RPMI8226 (cell line): ENCODE measurements at regions not wholly inside any gene's neighbourhood (a gene's known extent, or its start where the extent isn't known, plus 50 kb on each side); places are given as distances from the start of the nearest gene placed in this dataset.

Experiments
- DNase-seq: peaks from one replicate; pipeline ENCODE4 v3.0.0-alpha.2; 2015

DNA sequence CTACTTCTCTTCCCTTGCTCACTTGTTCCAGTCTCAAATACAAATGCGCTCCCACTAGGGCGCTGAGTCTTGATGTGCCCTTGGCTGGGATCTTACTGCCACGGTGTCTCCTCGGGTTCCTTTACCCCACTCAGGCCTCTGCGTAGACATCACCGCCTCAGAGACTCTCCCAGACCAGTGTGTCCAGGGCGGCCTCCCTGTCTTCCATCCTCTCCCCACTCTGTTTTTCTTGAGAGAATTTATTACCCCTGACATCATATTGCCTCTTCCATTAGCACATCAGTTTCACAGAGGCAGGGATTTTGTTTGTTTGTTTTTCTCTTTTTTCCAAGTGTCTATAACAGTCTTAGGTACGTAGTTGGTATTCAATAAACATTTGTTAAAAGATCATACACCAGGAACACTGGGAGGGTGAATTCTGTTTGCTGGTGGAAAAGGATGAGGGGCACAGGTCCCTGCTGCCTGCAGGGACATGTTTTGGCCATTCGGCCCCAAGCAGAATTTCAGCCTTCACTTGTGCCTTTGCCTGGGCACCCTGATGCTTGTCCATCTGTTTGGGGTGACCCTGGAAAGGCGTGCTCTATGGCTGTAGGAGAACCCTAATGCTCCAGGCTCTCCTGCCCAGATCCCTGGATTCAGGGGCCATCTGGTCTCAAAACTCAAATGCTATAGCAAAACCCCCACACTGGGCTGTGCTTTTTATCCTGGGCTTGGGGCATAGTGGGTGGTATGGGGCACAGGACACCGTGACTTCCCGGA lies 55.0 kb downstream of the RPL37A start:
- no peak for DNase-seq

DNA sequence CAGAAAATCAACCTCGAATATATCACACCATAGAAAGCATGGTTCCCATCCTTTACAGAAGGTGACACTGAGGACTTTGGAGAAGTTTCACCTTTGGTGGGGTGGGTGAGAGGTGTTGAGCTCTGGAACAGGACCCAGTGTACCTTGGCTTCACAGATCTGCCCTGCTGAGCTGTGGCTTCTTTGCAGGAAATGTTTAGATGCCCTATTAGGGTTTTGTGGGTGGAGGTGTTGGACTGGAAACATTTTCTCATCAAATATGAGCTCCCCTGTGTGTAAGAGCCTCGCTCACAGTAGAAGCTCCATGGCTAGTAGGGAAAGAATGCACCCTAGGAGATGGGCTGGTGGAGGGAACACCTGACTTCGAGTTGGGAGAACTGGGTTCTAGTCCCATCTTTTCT lies 55.6 kb downstream of the RPL37A start:
- no peak for DNase-seq

- DNase-seq: no peak
Measured at GRCh38 chr2:216554755-216555154, 56.1 kb downstream of the RPL37A start.

GRCh38 chr2:216555274-216555673 lies 56.6 kb downstream of the RPL37A start:
- peak; percentile 77 for DNase-seq

GRCh38 chr2:216556202-216556601 lies 57.6 kb downstream of the RPL37A start:
- no peak for DNase-seq

- no peak for DNase-seq
Measured at GRCh38 chr2:216557413-216557812, 58.8 kb downstream of the RPL37A start.

DNA sequence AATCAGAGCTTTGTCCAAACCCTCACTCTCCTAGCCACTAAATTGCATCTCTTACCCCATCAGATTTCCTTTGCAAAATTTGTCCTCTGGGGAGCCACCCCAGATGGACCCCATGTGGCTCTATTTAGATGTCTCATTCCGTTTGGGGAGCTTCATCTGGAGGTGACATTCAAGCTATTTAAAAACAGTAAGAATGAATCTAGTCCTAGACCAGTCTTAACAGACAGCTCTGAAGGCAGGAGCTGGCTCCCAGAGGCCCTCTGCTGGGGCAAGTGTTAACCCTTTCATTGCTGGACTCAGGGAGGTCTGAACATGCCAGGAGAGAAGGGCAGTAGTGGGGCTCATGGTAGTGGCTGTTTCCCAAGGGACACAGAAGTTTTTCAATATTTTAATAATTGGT lies 59.2 kb downstream of the RPL37A start:
- no peak for DNase-seq

DNA sequence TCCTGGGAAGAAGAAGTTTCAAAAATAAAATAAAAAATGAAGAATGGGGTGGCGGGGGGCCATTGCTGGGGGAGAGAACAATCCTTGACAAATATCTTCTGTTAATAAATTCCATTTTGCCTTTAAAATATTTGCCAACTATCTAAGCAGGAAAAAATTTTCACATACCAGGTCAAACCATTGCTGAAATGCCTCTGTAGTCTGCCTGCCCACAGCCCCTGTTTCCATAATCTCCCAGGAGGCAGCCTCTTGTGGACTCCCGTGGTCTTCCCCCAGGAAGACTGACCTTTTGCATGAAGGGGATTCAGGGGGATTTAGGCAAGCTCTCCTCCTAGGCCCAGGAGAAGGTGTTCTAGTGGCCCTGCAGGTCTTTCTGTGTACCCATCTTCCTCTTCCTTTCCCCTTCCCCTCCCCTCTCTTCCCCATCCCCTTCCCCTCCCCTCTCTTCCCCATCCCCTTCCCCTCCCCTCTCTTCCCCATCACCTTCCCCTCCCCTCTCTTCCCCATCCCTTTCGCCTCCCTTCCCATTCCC lies 61.0 kb downstream of the RPL37A start:
- DNase-seq: no peak

- no peak for DNase-seq
Measured at GRCh38 chr2:216560838-216561270, 62.2 kb downstream of the RPL37A start.

- no peak for DNase-seq
Measured at GRCh38 chr2:216562696-216563435, 64.2 kb downstream of the RPL37A start.

GRCh38 chr2:216563646-216564045 lies 65.0 kb downstream of the RPL37A start:
- DNase-seq: no peak

- DNase-seq: no peak
Measured at GRCh38 chr2:216564611-216565010, 66.0 kb downstream of the RPL37A start.

- no peak for DNase-seq
Measured at GRCh38 chr2:216565956-216566355, 67.3 kb upstream of the IGFBP2 start.

- no peak for DNase-seq
Measured at GRCh38 chr2:216568576-216568975, 64.6 kb upstream of the IGFBP2 start.

DNA sequence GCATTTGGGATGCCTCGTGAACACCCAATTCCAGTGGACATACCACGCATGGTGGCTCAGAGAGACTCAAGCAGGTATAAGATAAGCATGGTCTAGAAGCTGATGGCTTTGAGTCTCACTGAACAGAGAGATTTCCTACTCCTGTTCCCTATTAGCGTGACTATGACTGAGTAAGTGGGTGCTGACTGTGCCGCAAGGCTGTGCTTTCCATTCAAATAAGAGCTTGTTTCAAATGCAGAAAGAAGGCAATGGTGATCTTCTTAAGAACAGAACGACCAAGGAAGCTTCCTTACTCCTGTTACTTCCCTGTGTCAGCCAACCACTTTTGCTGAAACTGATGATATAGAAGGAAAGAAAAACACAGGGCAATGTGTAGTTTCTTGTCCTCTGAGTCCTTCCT lies 63.5 kb upstream of the IGFBP2 start:
- DNase-seq: no peak

DNA sequence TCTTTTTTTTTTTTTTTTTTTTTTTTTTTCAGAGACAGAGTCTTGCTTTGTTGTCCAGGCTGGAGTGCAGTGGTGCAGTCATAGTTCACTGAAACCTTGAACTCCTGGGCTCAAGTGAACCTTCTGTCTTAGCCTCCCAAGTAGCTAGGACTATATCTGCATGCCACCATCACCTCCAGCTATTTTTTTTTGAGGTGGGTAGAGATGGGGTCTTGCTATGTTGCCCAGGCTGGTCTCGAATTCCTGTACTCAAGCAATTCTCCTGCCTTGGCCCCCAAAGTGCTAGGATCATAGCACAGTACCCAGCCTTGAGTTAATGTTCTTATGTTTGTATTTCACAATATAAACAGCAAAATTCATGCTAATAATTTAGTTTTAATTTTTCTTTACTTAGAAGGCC lies 62.9 kb upstream of the IGFBP2 start:
- DNase-seq: no peak

DNA sequence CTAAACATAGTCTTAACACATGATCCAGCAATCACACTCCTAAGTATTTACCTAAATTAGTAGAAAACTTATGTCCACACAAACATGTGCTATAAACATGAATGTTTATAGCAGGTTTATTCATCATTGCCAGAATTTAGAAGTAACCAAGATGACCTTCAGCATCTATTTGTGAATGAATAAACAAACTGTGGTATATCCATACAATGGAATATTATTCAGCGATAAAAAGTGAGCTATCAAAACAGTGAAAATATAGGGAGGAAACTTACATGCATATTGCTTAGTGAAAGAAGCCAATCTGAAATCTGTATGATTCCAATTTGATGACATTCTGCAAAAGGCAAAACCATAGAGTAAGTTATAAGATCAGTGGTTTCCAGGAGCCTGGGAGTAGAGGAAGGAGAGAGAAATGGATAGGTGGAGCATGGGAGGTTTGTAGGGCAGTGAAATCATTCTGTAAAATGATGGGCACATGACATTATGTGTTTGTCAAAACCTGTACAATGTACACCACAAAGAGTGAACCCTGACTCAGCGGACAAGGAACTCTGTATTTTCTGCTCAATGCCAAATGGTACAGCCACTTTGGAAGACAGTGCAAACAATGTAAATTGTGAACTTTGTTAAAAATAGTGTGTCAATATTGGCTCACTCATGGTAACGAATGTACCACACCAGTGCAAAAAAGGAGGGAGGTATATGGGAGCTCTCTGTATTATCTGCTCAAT lies 61.9 kb upstream of the IGFBP2 start:
- no peak for DNase-seq

DNA sequence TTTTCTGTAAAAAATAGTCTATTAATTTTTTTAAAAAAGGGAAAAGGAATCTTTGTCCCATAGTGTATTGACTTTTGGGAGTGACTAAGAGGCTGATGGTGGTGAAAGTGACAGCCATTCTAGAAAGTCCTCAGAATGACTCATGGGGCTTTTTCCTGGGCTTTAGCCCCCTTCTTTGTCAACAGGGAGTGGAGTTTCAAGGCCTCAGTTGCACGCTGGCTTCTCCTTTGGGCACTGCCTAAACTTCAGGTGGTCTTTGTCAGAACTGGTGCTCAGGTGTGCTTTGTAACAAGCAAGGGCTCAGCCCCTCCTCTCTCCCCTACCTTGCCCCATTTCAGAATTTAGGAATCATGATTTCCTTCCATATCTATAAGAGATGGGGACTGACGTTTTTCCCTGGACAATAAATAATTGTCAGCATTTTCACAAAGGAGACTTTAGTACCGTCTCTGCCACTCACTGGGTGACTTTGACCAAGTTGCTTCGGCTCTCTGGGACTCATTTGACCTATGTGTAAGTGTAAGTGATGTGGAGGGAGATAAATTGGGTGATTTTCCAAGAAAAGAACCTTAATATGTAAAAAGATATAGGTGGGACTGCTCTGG lies 61.2 kb upstream of the IGFBP2 start:
- no peak for DNase-seq

GRCh38 chr2:216572582-216573578 lies 60.3 kb upstream of the IGFBP2 start:
- no peak for DNase-seq

DNA sequence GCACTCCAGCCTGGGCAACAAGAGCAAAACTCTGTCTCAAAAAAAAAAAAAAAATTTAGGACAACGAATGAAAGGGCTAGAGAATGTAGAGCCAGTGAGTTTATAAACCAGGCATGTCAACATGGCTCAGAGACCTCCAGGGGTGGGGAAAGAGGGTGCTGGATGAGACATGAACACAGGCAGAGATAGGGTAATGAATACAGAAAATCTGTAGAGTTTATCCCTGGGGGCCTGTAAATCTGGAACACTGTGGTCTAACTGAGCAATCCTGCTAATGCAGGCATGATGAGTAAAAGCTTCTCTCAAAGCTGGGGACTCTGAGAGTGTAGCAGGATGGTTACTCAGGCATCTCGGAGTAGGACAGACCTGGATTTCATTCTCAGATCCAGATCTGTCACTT lies 59.2 kb upstream of the IGFBP2 start:
- no peak for DNase-seq

DNA sequence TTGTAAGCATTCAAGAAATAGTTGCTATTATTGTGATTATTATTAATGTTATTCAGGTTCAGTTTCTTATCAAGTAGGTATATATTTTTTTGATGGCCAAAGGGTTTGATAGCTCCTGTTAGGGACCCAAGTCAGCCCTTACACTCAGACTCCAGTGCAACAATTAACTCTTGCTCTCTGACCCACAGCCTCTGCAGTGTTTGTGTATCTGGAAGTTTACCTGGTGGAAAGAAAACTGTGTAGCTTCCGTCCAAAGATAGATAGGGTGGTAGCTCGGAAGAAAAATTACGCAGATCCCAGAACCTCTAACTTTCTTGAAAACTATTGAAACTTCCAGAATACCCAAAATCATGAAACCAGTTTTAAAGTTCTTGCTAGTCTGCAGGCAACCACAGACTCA lies 58.6 kb upstream of the IGFBP2 start:
- DNase-seq: no peak

- no peak for DNase-seq
Measured at GRCh38 chr2:216575465-216575864, 57.8 kb upstream of the IGFBP2 start.
